NCI-H1694 treated with DMSO at 0.1 percent for 48 hours (cell line): ENCODE measurements at regions not wholly inside any gene's neighbourhood (a gene's known extent, or its start where the extent isn't known, plus 50 kb on each side); places are given as distances from the start of the nearest gene placed in this dataset.

Experiments used
- DNase-seq: peaks from one replicate; lab custom pipeline; 2025; lab: John Stamatoyannopoulos, UW

- DNase-seq = no peak
Measured at GRCh38 chr3:64995857-64996551, 308.2 kb upstream of the ADAMTS9 start.

- DNase-seq = no peak
Measured at GRCh38 chr3:64993781-64994180, 306.0 kb upstream of the ADAMTS9 start.

- no peak for DNase-seq
Measured at GRCh38 chr3:64992530-64993285, 304.9 kb upstream of the ADAMTS9 start.

GRCh38 chr3:64988188-64988587, 300.4 kb upstream of the ADAMTS9 start:
- no peak for DNase-seq

GRCh38 chr3:64987726-64988125, 299.9 kb upstream of the ADAMTS9 start:
- no peak for DNase-seq

- no peak for DNase-seq
Measured at GRCh38 chr3:64985072-64985471, 297.3 kb upstream of the ADAMTS9 start.

GRCh38 chr3:64983583-64984359, 296.0 kb upstream of the ADAMTS9 start:
- DNase-seq = no peak

GRCh38 chr3:64977308-64978100, 289.7 kb upstream of the ADAMTS9 start:
- no peak for DNase-seq

GRCh38 chr3:64976456-64976855, 288.7 kb upstream of the ADAMTS9 start:
- DNase-seq = no peak

GRCh38 chr3:64975147-64975546, 287.3 kb upstream of the ADAMTS9 start:
- DNase-seq = no peak

- no peak for DNase-seq
Measured at GRCh38 chr3:64974401-64974800, 286.6 kb upstream of the ADAMTS9 start.

- DNase-seq = no peak
Measured at GRCh38 chr3:64972793-64973192, 285.0 kb upstream of the ADAMTS9 start.

- no peak for DNase-seq
Measured at GRCh38 chr3:64971602-64972001, 283.8 kb upstream of the ADAMTS9 start.

GRCh38 chr3:64970634-64971033, 282.8 kb upstream of the ADAMTS9 start:
- DNase-seq = no peak

GRCh38 chr3:64961301-64961700, 273.5 kb upstream of the ADAMTS9 start:
- DNase-seq = no peak

- DNase-seq = no peak
Measured at GRCh38 chr3:64958199-64958843, 270.5 kb upstream of the ADAMTS9 start.

GRCh38 chr3:64957408-64958198, 269.8 kb upstream of the ADAMTS9 start:
- no peak for DNase-seq

- DNase-seq = no peak
Measured at GRCh38 chr3:64956711-64957325, 269.0 kb upstream of the ADAMTS9 start.

- no peak for DNase-seq
Measured at GRCh38 chr3:64954995-64955636, 267.3 kb upstream of the ADAMTS9 start.
